WTC11 (cell line): ENCODE measurements at regions not wholly inside any gene's neighbourhood (a gene's known extent, or its start where the extent isn't known, plus 50 kb on each side); places are given as distances from the start of the nearest gene placed in this dataset.

Experiments used
- ATAC-seq: fragments of 200-7000 bp; cut with Tn5 transposase; 2 replicates; pipeline ENCODE4 v1.10.0; 2021; ENCODE audit warnings: mild to moderate bottlenecking, moderate library complexity
- CTCF ChIA-PET: fragments of 300-600 bp; sonication (Branson Sonifier 250); formaldehyde crosslinking; loops from one replicate; lab custom pipeline; 2021; ENCODE audit warnings: antibody characterized with exemption; lab: Charles Lee
- POLR2A ChIA-PET: fragments of 350-600 bp; sonication (Branson Sonifier 250); formaldehyde crosslinking; loops from one replicate; lab custom pipeline; 2021; ENCODE audit warnings: antibody characterized with exemption; lab: Charles Lee
- DNase-seq: peaks from one replicate; pipeline ENCODE4 v3.0.0; 2021; ENCODE audit warnings: low spot score
- H3K27ac Mint-ChIP-seq: 2 replicates; pipeline ENCODE4 v1.8.0; 2021; ENCODE audit warnings: mixed read lengths
- H3K27me3 Mint-ChIP-seq: 2 replicates; pipeline ENCODE4 v1.8.0; 2021; ENCODE audit warnings: low read depth, mild to moderate bottlenecking, moderate library complexity, mixed read lengths
- H3K36me3 Mint-ChIP-seq: 2 replicates; pipeline ENCODE4 v1.8.0; 2021; ENCODE audit warnings: mixed read lengths
- H3K4me1 Mint-ChIP-seq: 2 replicates; pipeline ENCODE4 v1.8.0; 2022; ENCODE audit warnings: mixed read lengths
- H3K4me3 Mint-ChIP-seq: 2 replicates; pipeline ENCODE4 v1.8.0; 2021; ENCODE audit warnings: mild to moderate bottlenecking, moderate library complexity, mixed read lengths
- H3K9me3 Mint-ChIP-seq: 2 replicates; pipeline ENCODE4 v1.8.0; 2021; ENCODE audit warnings: mixed read lengths
- AR ChIP-seq: fragments of 250-450 bp; sonication (Bioruptor Pico); IDR thresholded peaks from 2 replicates; pipeline ENCODE4 v1.9.0; 2021; ENCODE audit warnings: mild to moderate bottlenecking
- CBFB ChIP-seq: sonication (generic); formaldehyde crosslinking; IDR thresholded peaks from 2 replicates; pipeline ENCODE4 v1.8.1; 2022; ENCODE audit warnings: mild to moderate bottlenecking, low read depth, missing genetic modification reagents
- CREB1 ChIP-seq: sonication (generic); formaldehyde crosslinking; IDR thresholded peaks from 2 replicates; pipeline ENCODE4 v1.8.0; 2023; ENCODE audit warnings: mild to moderate bottlenecking, missing genetic modification reagents
- E2F4 ChIP-seq: sonication (generic); formaldehyde crosslinking; IDR thresholded peaks from 2 replicates; pipeline ENCODE4 v1.8.1; 2022; ENCODE audit warnings: low read depth, mild to moderate bottlenecking, moderate library complexity, missing genetic modification reagents, borderline replicate concordance
- ELF4 ChIP-seq: sonication (generic); formaldehyde crosslinking; IDR thresholded peaks from 2 replicates; pipeline ENCODE4 v1.8.1; 2022; ENCODE audit warnings: low read depth, mild to moderate bottlenecking, moderate library complexity, missing genetic modification reagents
- ERG ChIP-seq: fragments of 250-450 bp; sonication (Bioruptor Pico); IDR thresholded peaks from 2 replicates; pipeline ENCODE4 v1.8.0; 2021; ENCODE audit warnings: mild to moderate bottlenecking
- HMGA2 ChIP-seq: fragments of 250-450 bp; sonication (Bioruptor Pico); IDR thresholded peaks from 2 replicates; pipeline ENCODE4 v1.4.0; 2021; ENCODE audit warnings: mild to moderate bottlenecking, moderate library complexity
- NR3C1 ChIP-seq: sonication (generic); formaldehyde crosslinking; conservative IDR thresholded peaks from 2 replicates; pipeline ENCODE4 v1.8.1; 2023; ENCODE audit warnings: low read depth, mild to moderate bottlenecking, missing genetic modification reagents
- ZBTB43 ChIP-seq: sonication (generic); formaldehyde crosslinking; IDR thresholded peaks from 2 replicates; pipeline ENCODE4 v1.8.1; 2023; ENCODE audit warnings: mild to moderate bottlenecking, missing genetic modification reagents
- ZNF138 ChIP-seq: sonication (generic); formaldehyde crosslinking; conservative IDR thresholded peaks from 2 replicates; pipeline ENCODE4 v1.8.1; 2022; ENCODE audit warnings: mild to moderate bottlenecking, moderate library complexity, missing genetic modification reagents
- ZNF281 ChIP-seq: sonication (generic); formaldehyde crosslinking; IDR thresholded peaks from 2 replicates; pipeline ENCODE4 v1.8.0; 2023; ENCODE audit warnings: mild to moderate bottlenecking, missing genetic modification reagents
- ZNF425 ChIP-seq: fragments of 250-450 bp; sonication (Bioruptor Pico); conservative IDR thresholded peaks from 2 replicates; pipeline ENCODE4 v1.9.0; 2021; ENCODE audit warnings: mild to moderate bottlenecking
- TF ChIP-seq, protein P1 (sequence below): sonication (generic); formaldehyde crosslinking; IDR thresholded peaks from 2 replicates; pipeline ENCODE4 v1.8.1; 2023; ENCODE audit warnings: mild to moderate bottlenecking, missing genetic modification reagents, moderate library complexity
- TF ChIP-seq, protein P2 (sequence below): sonication (generic); formaldehyde crosslinking; IDR thresholded peaks from 2 replicates; pipeline ENCODE4 v1.8.1; 2022; ENCODE audit warnings: missing genetic modification reagents, borderline replicate concordance
- TF ChIP-seq, protein P3 (sequence below): sonication (generic); formaldehyde crosslinking; conservative IDR thresholded peaks from 2 replicates; pipeline ENCODE4 v1.8.1; 2023; ENCODE audit warnings: mild to moderate bottlenecking, low read depth, missing genetic modification reagents, moderate library complexity
- TF ChIP-seq, protein P4 (sequence below): sonication (generic); formaldehyde crosslinking; IDR thresholded peaks from 2 replicates; pipeline ENCODE4 v1.8.0; 2023; ENCODE audit warnings: missing genetic modification reagents

DNA sequence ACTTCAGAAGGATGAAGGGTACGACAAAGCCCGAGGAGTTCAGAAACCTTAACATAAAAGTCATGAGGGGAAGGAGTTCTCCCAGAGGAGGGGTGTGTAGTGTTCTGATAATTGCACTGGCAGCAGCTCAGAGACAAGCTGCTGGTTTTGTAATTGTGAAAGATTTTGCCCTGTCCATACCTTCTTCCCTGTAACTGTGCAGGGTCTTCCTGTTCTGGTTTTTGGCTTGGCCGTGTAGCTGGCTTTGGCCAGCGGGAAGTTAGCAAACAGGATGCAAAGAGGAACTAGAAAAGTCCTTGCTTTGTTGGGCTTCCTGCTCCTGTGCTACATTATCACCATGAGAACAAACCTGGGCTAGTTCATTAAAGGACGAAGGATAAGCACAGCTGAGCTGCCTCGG, 160.8 kb downstream of the LPIN1 start:
- peaks cover 27% of the 10 kb centered on the region for H3K9me3 Mint-ChIP-seq
- DNase-seq (no peak), ATAC-seq (no peak)
- H3K4me1 Mint-ChIP-seq: peaks cover 2% of the 10 kb centered on the region; the same call in 1 of the 2 replicates
- no peak overlapping the region for H3K27ac Mint-ChIP-seq
- H3K36me3 Mint-ChIP-seq: no peaks in the 10 kb centered on the region; the same call in 1 of the 2 replicates
- no peak overlapping the region for H3K4me3 Mint-ChIP-seq
- POLR2A ChIA-PET: no interaction called here
- no peaks in the 10 kb centered on the region for H3K27me3 Mint-ChIP-seq
- CTCF ChIA-PET: no interaction called here
- TF ChIP-seq ZBTB43: no peak
- TF ChIP-seq NR3C1: no peak
- TF ChIP-seq, protein P1, sequence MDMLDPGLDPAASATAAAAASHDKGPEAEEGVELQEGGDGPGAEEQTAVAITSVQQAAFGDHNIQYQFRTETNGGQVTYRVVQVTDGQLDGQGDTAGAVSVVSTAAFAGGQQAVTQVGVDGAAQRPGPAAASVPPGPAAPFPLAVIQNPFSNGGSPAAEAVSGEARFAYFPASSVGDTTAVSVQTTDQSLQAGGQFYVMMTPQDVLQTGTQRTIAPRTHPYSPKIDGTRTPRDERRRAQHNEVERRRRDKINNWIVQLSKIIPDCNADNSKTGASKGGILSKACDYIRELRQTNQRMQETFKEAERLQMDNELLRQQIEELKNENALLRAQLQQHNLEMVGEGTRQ (CRISPR knock-in tag): no peak
- TF ChIP-seq ZNF281: no peak
- TF ChIP-seq HMGA2 (CRISPR knock-in tag): no peak
- TF ChIP-seq ELF4: no peak
- TF ChIP-seq, protein P2, sequence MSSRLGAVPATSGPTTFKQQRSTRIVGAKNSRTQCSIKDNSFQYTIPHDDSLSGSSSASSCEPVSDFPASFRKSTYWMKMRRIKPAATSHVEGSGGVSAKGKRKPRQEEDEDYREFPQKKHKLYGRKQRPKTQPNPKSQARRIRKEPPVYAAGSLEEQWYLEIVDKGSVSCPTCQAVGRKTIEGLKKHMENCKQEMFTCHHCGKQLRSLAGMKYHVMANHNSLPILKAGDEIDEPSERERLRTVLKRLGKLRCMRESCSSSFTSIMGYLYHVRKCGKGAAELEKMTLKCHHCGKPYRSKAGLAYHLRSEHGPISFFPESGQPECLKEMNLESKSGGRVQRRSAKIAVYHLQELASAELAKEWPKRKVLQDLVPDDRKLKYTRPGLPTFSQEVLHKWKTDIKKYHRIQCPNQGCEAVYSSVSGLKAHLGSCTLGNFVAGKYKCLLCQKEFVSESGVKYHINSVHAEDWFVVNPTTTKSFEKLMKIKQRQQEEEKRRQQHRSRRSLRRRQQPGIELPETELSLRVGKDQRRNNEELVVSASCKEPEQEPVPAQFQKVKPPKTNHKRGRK (CRISPR knock-in tag): no peak
- TF ChIP-seq, protein P3, sequence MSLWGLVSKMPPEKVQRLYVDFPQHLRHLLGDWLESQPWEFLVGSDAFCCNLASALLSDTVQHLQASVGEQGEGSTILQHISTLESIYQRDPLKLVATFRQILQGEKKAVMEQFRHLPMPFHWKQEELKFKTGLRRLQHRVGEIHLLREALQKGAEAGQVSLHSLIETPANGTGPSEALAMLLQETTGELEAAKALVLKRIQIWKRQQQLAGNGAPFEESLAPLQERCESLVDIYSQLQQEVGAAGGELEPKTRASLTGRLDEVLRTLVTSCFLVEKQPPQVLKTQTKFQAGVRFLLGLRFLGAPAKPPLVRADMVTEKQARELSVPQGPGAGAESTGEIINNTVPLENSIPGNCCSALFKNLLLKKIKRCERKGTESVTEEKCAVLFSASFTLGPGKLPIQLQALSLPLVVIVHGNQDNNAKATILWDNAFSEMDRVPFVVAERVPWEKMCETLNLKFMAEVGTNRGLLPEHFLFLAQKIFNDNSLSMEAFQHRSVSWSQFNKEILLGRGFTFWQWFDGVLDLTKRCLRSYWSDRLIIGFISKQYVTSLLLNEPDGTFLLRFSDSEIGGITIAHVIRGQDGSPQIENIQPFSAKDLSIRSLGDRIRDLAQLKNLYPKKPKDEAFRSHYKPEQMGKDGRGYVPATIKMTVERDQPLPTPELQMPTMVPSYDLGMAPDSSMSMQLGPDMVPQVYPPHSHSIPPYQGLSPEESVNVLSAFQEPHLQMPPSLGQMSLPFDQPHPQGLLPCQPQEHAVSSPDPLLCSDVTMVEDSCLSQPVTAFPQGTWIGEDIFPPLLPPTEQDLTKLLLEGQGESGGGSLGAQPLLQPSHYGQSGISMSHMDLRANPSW: no peak
- no peak for TF ChIP-seq ZNF138 (CRISPR knock-in tag)
- TF ChIP-seq E2F4 (CRISPR knock-in tag): no peak
- TF ChIP-seq CREB1: no peak
- no peak for TF ChIP-seq CBFB (CRISPR knock-in tag)
- TF ChIP-seq ERG (CRISPR knock-in tag): no peak
- TF ChIP-seq, protein P4, sequence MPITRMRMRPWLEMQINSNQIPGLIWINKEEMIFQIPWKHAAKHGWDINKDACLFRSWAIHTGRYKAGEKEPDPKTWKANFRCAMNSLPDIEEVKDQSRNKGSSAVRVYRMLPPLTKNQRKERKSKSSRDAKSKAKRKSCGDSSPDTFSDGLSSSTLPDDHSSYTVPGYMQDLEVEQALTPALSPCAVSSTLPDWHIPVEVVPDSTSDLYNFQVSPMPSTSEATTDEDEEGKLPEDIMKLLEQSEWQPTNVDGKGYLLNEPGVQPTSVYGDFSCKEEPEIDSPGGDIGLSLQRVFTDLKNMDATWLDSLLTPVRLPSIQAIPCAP (CRISPR knock-in tag): no peak
- no peak for TF ChIP-seq AR (CRISPR knock-in tag)
- TF ChIP-seq ZNF425: no peak
